Progenitor cell of endocrine pancreas (in vitro differentiated cells): ENCODE measurements at regions not wholly inside any gene's neighbourhood (a gene's known extent, or its start where the extent isn't known, plus 50 kb on each side); places are given as distances from the start of the nearest gene placed in this dataset.

Experiments
- DNase-seq: peaks from one replicate; pipeline ENCODE4 v3.0.0; 2021; ENCODE audit warnings: low spot score; ENCODE audit not compliant: unreplicated experiment
- H3K27ac Mint-ChIP-seq: 2 replicates; pipeline ENCODE4 v1.8.0; 2021; ENCODE audit warnings: mild to moderate bottlenecking, moderate library complexity, mixed read lengths
- H3K27me3 Mint-ChIP-seq: 2 replicates; pipeline ENCODE4 v1.8.0; 2021; ENCODE audit warnings: mixed read lengths
- H3K36me3 Mint-ChIP-seq: 2 replicates; pipeline ENCODE4 v1.8.0; 2022; ENCODE audit warnings: mixed read lengths; ENCODE audit not compliant: insufficient read depth
- H3K4me1 Mint-ChIP-seq: 2 replicates; pipeline ENCODE4 v1.8.0; 2021; ENCODE audit warnings: low read depth, mixed read lengths
- H3K4me3 Mint-ChIP-seq: 2 replicates; pipeline ENCODE4 v1.8.0; 2021; ENCODE audit warnings: low read depth, mild to moderate bottlenecking, moderate library complexity, mixed read lengths
- H3K9me3 Mint-ChIP-seq: 2 replicates; pipeline ENCODE4 v1.8.0; 2021; ENCODE audit warnings: low read depth, mixed read lengths
- CTCF ChIP-seq: fragments of 200-600 bp; sonication (generic); IDR thresholded peaks from one replicate; pipeline ENCODE4 v1.5.0; 2021; ENCODE audit warnings: antibody characterized with exemption, mild to moderate bottlenecking; ENCODE audit not compliant: unreplicated experiment

- peaks cover 7% of the 10 kb centered on the region for H3K27me3 Mint-ChIP-seq
- H3K36me3 Mint-ChIP-seq, result peaks cover 2% of the 10 kb centered on the region
- H3K27ac Mint-ChIP-seq, result no peak overlapping the region
- TF ChIP-seq CTCF, result no peak
- H3K4me3 Mint-ChIP-seq, result no peak overlapping the region
- H3K4me1 Mint-ChIP-seq, result peaks cover 6% of the 10 kb centered on the region
- peaks cover 7% of the 10 kb centered on the region for H3K9me3 Mint-ChIP-seq
- no peak for DNase-seq
These were observed 116.7 kb upstream of the ALKAL2 start for GRCh38 chr2:404581-404980.

GRCh38 chr2:403682-404081 lies 115.8 kb upstream of the ALKAL2 start:
- Mint-ChIP-seq H3K27ac (no peak overlapping the region), H3K9me3 (peaks cover 7% of the 10 kb centered on the region), H3K27me3 (peaks cover 7% of the 10 kb centered on the region), H3K4me1 (peaks cover 6% of the 10 kb centered on the region), H3K36me3 (peaks cover 2% of the 10 kb centered on the region), H3K4me3 (no peak overlapping the region)
- TF ChIP-seq CTCF, result no peak
- no peak for DNase-seq

GRCh38 chr2:402721-403120 lies 114.8 kb upstream of the ALKAL2 start:
- peaks cover 6% of the 10 kb centered on the region for H3K4me1 Mint-ChIP-seq
- DNase-seq, result no peak
- H3K9me3 Mint-ChIP-seq, result peaks cover 7% of the 10 kb centered on the region
- TF ChIP-seq CTCF, result no peak
- peaks cover 7% of the 10 kb centered on the region for H3K27me3 Mint-ChIP-seq
- H3K4me3 Mint-ChIP-seq, result no peak overlapping the region
- H3K36me3 Mint-ChIP-seq, result peaks cover 2% of the 10 kb centered on the region
- no peak overlapping the region for H3K27ac Mint-ChIP-seq

DNA sequence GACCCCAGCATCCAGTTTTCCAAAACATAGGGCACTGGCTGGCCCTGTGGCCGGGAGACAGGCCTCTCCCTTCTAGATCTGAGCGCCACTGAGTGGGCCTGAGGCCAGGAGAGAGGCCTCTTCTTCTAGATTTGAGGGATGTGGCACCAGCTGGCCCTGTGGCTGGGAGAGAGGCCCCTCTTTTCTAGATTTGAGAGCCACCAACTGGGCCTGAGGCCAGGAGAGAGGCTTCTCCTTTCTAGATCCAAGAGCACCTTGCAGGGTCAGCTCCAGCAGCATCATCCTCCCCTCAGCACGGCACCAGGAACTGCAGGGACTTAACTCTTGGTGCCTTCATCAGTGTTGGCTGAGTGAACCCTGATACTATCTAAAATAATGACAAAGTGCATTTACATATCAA lies 114.3 kb upstream of the ALKAL2 start:
- no peak for TF ChIP-seq CTCF
- Mint-ChIP-seq H3K36me3 (peaks cover 2% of the 10 kb centered on the region), H3K9me3 (peaks cover 7% of the 10 kb centered on the region), H3K27me3 (peaks cover 7% of the 10 kb centered on the region), H3K27ac (no peak overlapping the region), H3K4me3 (no peak overlapping the region), H3K4me1 (peaks cover 6% of the 10 kb centered on the region)
- DNase-seq, result no peak

- H3K36me3 Mint-ChIP-seq, result peaks cover 2% of the 10 kb centered on the region
- H3K4me3 Mint-ChIP-seq, result no peak overlapping the region
- peaks cover 7% of the 10 kb centered on the region for H3K9me3 Mint-ChIP-seq
- peaks cover 6% of the 10 kb centered on the region for H3K4me1 Mint-ChIP-seq
- TF ChIP-seq CTCF, result no peak
- peaks cover 7% of the 10 kb centered on the region for H3K27me3 Mint-ChIP-seq
- peak overlapping the region; percentile 76 for H3K27ac Mint-ChIP-seq
- no peak for DNase-seq
These were observed 113.3 kb upstream of the ALKAL2 start for GRCh38 chr2:401019-401679.
